IMR-90 (cell line): ENCODE measurements at regions not wholly inside any gene's neighbourhood (a gene's known extent, or its start where the extent isn't known, plus 50 kb on each side); places are given as distances from the start of the nearest gene placed in this dataset.

Experiments
- ATAC-seq: fragments of 200-7000 bp; cut with Tn5 transposase; 2 replicates; pipeline ENCODE4 v1.9.1; 2020; ENCODE audit warnings: low read depth, mild to moderate bottlenecking, moderate library complexity
- BruUV-seq: library from RNA; stranded (reverse); fragments of 400-500 nt; replicated peaks from 2 replicates; lab custom pipeline; 2021; lab: Mats Ljungman, UMichigan
- CTCF ChIA-PET: fragments of 300-600 bp; formaldehyde crosslinking; extraction: SDS; loops from one replicate; lab custom pipeline; 2021; ENCODE audit warnings: antibody characterized with exemption; lab: Yijun Ruan, JAX
- POLR2A ChIA-PET: fragments of 300-600 bp; sonication (Branson Sonifier 250); formaldehyde crosslinking; loops from one replicate; lab custom pipeline; 2022; ENCODE audit warnings: antibody characterized with exemption; ENCODE audit not compliant: unreplicated experiment; lab: Charles Lee
- DNase-seq: peaks from one replicate; pipeline ENCODE4 v3.0.0; 2013
- H2AFZ ChIP-seq: replicated peaks from 2 replicates; pipeline ENCODE3; 2013; ENCODE audit warnings: low read length, mild to moderate bottlenecking; ENCODE audit not compliant: poor library complexity
- H2AK5ac ChIP-seq: 2 replicates; pipeline ENCODE4 v1.6.1; 2013; ENCODE audit warnings: low read depth, low read length, inconsistent platforms
- H2AK9ac ChIP-seq: replicated peaks from 2 replicates; pipeline ENCODE3; 2013; ENCODE audit warnings: mild to moderate bottlenecking, low read depth, low read length, moderate library complexity; ENCODE audit not compliant: poor library complexity
- H2BK120ac ChIP-seq: 2 replicates; pipeline ENCODE4 v1.6.1; 2013; ENCODE audit warnings: low read depth, low read length, inconsistent platforms
- H2BK15ac ChIP-seq: 3 replicates; pipeline ENCODE4 v1.6.1; 2013; ENCODE audit warnings: low read depth, low read length, inconsistent platforms
- H2BK20ac ChIP-seq: 2 replicates; pipeline ENCODE4 v1.6.1; 2013; ENCODE audit warnings: low read depth, mild to moderate bottlenecking, inconsistent platforms, low read length, moderate library complexity
- H2BK5ac ChIP-seq: 2 replicates; pipeline ENCODE4 v1.6.1; 2013; ENCODE audit warnings: mild to moderate bottlenecking, low read depth, low read length, inconsistent platforms; ENCODE audit not compliant: poor library complexity, severe bottlenecking
- H3K14ac ChIP-seq: replicated peaks from 2 replicates; pipeline ENCODE4 v1.6.1; 2013; ENCODE audit warnings: low read depth, low read length, inconsistent platforms
- H3K18ac ChIP-seq: 2 replicates; pipeline ENCODE4 v1.6.1; 2013; ENCODE audit warnings: low read depth, low read length, control low read depth
- H3K23ac ChIP-seq: 2 replicates; pipeline ENCODE4 v1.6.1; 2013; ENCODE audit warnings: low read depth, low read length, inconsistent platforms
- H3K27ac ChIP-seq: 2 replicates; pipeline ENCODE4 v1.5.1; 2013; ENCODE audit warnings: mild to moderate bottlenecking, control low read depth, low read length; ENCODE audit not compliant: insufficient read depth
- H3K27me3 ChIP-seq: 2 replicates; pipeline ENCODE4 v1.6.1; 2013; ENCODE audit warnings: low read length; ENCODE audit not compliant: control insufficient read depth, insufficient read depth
- H3K36me3 ChIP-seq: 2 replicates; pipeline ENCODE4 v1.6.1; 2013; ENCODE audit warnings: low read length, mixed read lengths; ENCODE audit not compliant: control insufficient read depth, insufficient read depth
- H3K4ac ChIP-seq: 2 replicates; pipeline ENCODE4 v1.6.1; 2013; ENCODE audit warnings: low read depth, low read length, inconsistent platforms
- H3K4me1 ChIP-seq: 2 replicates; pipeline ENCODE4 v1.6.1; 2013; ENCODE audit warnings: low read length, mixed read lengths; ENCODE audit not compliant: control insufficient read depth, insufficient read depth
- H3K4me2 ChIP-seq: 2 replicates; pipeline ENCODE4 v1.6.1; 2013; ENCODE audit warnings: low read depth, mild to moderate bottlenecking, control low read depth, low read length, moderate library complexity
- H3K4me3 ChIP-seq: 2 replicates; pipeline ENCODE4 v1.5.1; 2013; ENCODE audit warnings: low read depth, mild to moderate bottlenecking, control low read depth, low read length, moderate library complexity; ENCODE audit not compliant: insufficient read depth
- H3K56ac ChIP-seq: 2 replicates; pipeline ENCODE4 v1.6.1; 2013; ENCODE audit warnings: low read length, inconsistent platforms; ENCODE audit not compliant: insufficient read depth; ENCODE audit errors: extremely low read depth
- H3K79me1 ChIP-seq, 2 experiments: 2 replicates each; pipeline ENCODE4 v1.6.1; 2013; ENCODE audit warnings: low read length in 2 of 2, inconsistent platforms in 1 of 2, low read depth in 1 of 2
- H3K9ac ChIP-seq: 2 replicates; pipeline ENCODE4 v1.6.1; 2013; ENCODE audit warnings: low read depth, low read length, control low read depth
- H3K9me1 ChIP-seq: 2 replicates; pipeline ENCODE4 v1.6.1; 2013; ENCODE audit warnings: low read length, inconsistent platforms; ENCODE audit not compliant: insufficient read depth
- H3K9me3 ChIP-seq: 2 replicates; pipeline ENCODE4 v1.6.1; 2013; ENCODE audit warnings: low read length; ENCODE audit not compliant: control insufficient read depth, insufficient read depth
- H4K20me1 ChIP-seq: 2 replicates; pipeline ENCODE4 v1.6.1; 2013; ENCODE audit warnings: low read length, inconsistent platforms; ENCODE audit not compliant: insufficient read depth
- H4K5ac ChIP-seq: 2 replicates; pipeline ENCODE4 v1.6.1; 2013; ENCODE audit warnings: mild to moderate bottlenecking, low read depth, low read length, control low read depth
- H4K8ac ChIP-seq, 2 experiments: 2 replicates each; pipeline ENCODE4 v1.6.1; 2013; ENCODE audit warnings: low read depth in 2 of 2, low read length in 2 of 2, control low read depth in 1 of 2, inconsistent platforms in 1 of 2
- H4K91ac ChIP-seq: 2 replicates; pipeline ENCODE4 v1.6.1; 2013; ENCODE audit warnings: low read depth, low read length, inconsistent platforms; ENCODE audit not compliant: insufficient read depth
- BHLHE40 ChIP-seq: fragments of 150-350 bp; IDR thresholded peaks from 2 replicates; pipeline ENCODE4 v1.6.1; 2016; ENCODE audit warnings: mild to moderate bottlenecking, low read depth, low read length
- CEBPB ChIP-seq: IDR thresholded peaks from 2 replicates; pipeline ENCODE4 v1.6.1; 2012; ENCODE audit warnings: low read depth, low read length, improper control_type of control experiment
- CHD1 ChIP-seq: IDR thresholded peaks from 2 replicates; pipeline ENCODE4 v1.6.1; 2012; ENCODE audit warnings: low read depth, low read length, improper control_type of control experiment
- FOS ChIP-seq: fragments of 150-350 bp; IDR thresholded peaks from 2 replicates; pipeline ENCODE4 v1.6.1; 2016; ENCODE audit warnings: low read depth, low read length
- MAFK ChIP-seq: IDR thresholded peaks from 2 replicates; pipeline ENCODE4 v1.6.1; 2012; ENCODE audit warnings: low read depth, low read length, improper control_type of control experiment
- MAZ ChIP-seq: IDR thresholded peaks from 2 replicates; pipeline ENCODE4 v1.6.1; 2012; ENCODE audit warnings: low read depth, mild to moderate bottlenecking, low read length, improper control_type of control experiment, moderate library complexity, borderline replicate concordance
- MXI1 ChIP-seq: IDR thresholded peaks from 2 replicates; pipeline ENCODE4 v1.6.1; 2012; ENCODE audit warnings: low read depth, mild to moderate bottlenecking, low read length, moderate library complexity, borderline replicate concordance
- NFE2L2 ChIP-seq: fragments of 150-350 bp; IDR thresholded peaks from 2 replicates; pipeline ENCODE4 v1.6.1; 2016; ENCODE audit warnings: low read depth, mild to moderate bottlenecking, low read length
- POLR2A ChIP-seq: IDR thresholded peaks from 2 replicates; pipeline ENCODE4 v1.6.1; 2012; ENCODE audit warnings: mild to moderate bottlenecking, low read depth, low read length
- RAD21 ChIP-seq: IDR thresholded peaks from 2 replicates; pipeline ENCODE4 v1.6.1; 2012; ENCODE audit warnings: low read length, improper control_type of control experiment
- RFX5 ChIP-seq: IDR thresholded peaks from 2 replicates; pipeline ENCODE4 v1.8.0; 2012; ENCODE audit warnings: low read depth, mild to moderate bottlenecking, low read length, moderate library complexity
- SMC3 ChIP-seq: fragments of 150-350 bp; IDR thresholded peaks from 2 replicates; pipeline ENCODE4 v1.6.1; 2016; ENCODE audit warnings: low read depth, mild to moderate bottlenecking, antibody characterized with exemption, low read length, moderate library complexity
- WGBS, 2 experiments: methylation state at CpG; one replicate each; pipeline versions ENCODE4 v1.1.5 to v1.1.7; 2013; ENCODE audit warnings: missing lambda C conversion rate in 2 of 2; ENCODE audit not compliant: insufficient read length in 1 of 2; ENCODE audit errors: extremely low coverage in 2 of 2; 5-methylcytosine and 5-hydroxymethylcytosine counted together
- dilution Hi-C: fragments of 300-500 bp; cut with HindIII; formaldehyde crosslinking; loops from one replicate; pipeline ENCODE4 v1.14.3; 2018; ENCODE audit warnings: low sequenced_read_pairs; ENCODE audit not compliant: unreplicated experiment
- in situ Hi-C: fragments of 300-500 bp; cut with MboI; formaldehyde crosslinking; loops from 3 replicates; pipeline ENCODE4 v1.14.3; 2019; ENCODE audit warnings: low sequenced_read_pairs, inconsistent platforms, mixed read lengths
- intact Hi-C: fragments of 100-400 bp; cut with micrococcal nuclease; formaldehyde crosslinking; loops from 2 replicates; pipeline ENCODE4 v1.10.0; 2022
- TF ChIP-seq, protein P1 (sequence below): conservative IDR thresholded peaks from 2 replicates; pipeline ENCODE4 v1.5.1; 2012; ENCODE audit warnings: mild to moderate bottlenecking, low read depth, low read length, improper control_type of control experiment
- TF ChIP-seq, protein P2 (sequence below): fragments of 150-350 bp; IDR thresholded peaks from 2 replicates; pipeline ENCODE4 v1.6.1; 2017; ENCODE audit warnings: mild to moderate bottlenecking, antibody characterized with exemption, low read length, low read depth
- TF ChIP-seq, protein P3 (sequence below): fragments of 150-350 bp; IDR thresholded peaks from 2 replicates; pipeline ENCODE4 v1.6.1; 2016; ENCODE audit warnings: low read depth, mild to moderate bottlenecking, low read length, moderate library complexity, borderline replicate concordance

DNA sequence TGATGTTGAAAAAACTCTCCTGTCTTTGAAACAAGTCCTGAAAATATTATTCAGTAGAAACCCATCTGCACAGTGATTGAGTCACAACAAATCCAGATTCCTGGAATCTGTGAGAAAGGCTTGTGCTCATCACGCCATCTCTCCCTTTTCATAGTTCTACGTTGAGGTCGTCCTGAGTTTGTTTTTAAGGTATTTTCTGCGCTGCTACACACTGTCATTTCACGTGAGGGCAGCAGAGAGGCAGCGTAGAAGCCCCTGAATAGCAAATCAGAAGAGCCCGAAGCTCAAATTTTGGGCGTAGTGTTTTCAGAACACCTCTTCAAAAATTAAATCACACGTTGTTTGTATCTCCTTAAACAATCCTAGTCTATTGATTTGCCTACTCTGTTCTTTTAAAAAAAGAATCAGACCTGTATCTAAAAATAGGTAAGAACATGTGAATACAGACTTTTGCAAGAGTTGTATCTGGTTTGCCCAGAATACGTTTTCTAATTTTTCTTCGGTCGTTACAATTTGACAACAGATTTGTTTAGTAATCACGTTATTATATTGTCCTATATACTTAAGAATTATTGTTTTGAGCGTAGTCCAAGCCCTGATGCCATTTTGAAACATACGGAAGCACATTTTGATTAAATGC, 61.6 kb upstream of the SLC38A11 start:
- CTCF ChIA-PET, result interaction anchor here (0.6 to 5.4 kb wide), 15 partner anchors 11 to 281 kb away, joined by 3 to 99 read pairs (median 4); partner anchors contain the start of genes SCN2A and SCN3A
- Histone ChIP-seq H3K4me3 (no peak overlapping the region), H2AK5ac (no peak overlapping the region), H4K8ac (no peak overlapping the region), H3K79me1 (no peaks in the 10 kb centered on the region), H3K27ac (no peak overlapping the region), H3K27me3 (peaks cover 3% of the 10 kb centered on the region; the same call in 1 of the 2 replicates), H3K56ac (no peak overlapping the region), H3K18ac (no peak overlapping the region), H2BK20ac (no peak overlapping the region), H3K9ac (no peak overlapping the region), H3K4me1 (no peaks in the 10 kb centered on the region), H3K23ac (no peak overlapping the region), H3K9me1 (no peaks in the 10 kb centered on the region), H3K36me3 (no peaks in the 10 kb centered on the region), H3K9me3 (no peaks in the 10 kb centered on the region), H2AK9ac (no peak overlapping the region), H2BK5ac (no peak overlapping the region), H4K20me1 (no peaks in the 10 kb centered on the region), H4K5ac (no peak overlapping the region), H2BK120ac (no peak overlapping the region), H3K4ac (no peak overlapping the region), H3K4me2 (no peak overlapping the region), H2AFZ (no peak overlapping the region), H3K14ac (no peak overlapping the region), H4K91ac (no peak overlapping the region), H2BK15ac (no peak overlapping the region)
- WGBS, 2 experiments, result 20% methylated on average over 1 of the region's 15 CpGs; no CpG with 5 or more reads in 1 of the 2 experiments
- in situ Hi-C loops (loop anchor here (25.0 kb wide), 1 partner anchor 280 kb away; no protein-coding TSS in a partner anchor), dilution Hi-C loops (no loop called here), intact Hi-C loops (loop anchor here (2.0 to 5.0 kb wide), 2 partner anchors 275 to 280 kb away; no protein-coding TSS in a partner anchor)
- ATAC-seq (peak; percentile 95), DNase-seq (peak; percentile 65)
- POLR2A ChIA-PET, result interaction anchor here (0.8 kb wide), 1 partner anchor 187 kb away, joined by 6 read pairs; the partner anchor contains the start of gene SCN3A
- BruUV-seq, result no TSS peak
- TF ChIP-seq POLR2A, result no peak
- no peak for TF ChIP-seq MAZ
- TF ChIP-seq, protein P1, sequence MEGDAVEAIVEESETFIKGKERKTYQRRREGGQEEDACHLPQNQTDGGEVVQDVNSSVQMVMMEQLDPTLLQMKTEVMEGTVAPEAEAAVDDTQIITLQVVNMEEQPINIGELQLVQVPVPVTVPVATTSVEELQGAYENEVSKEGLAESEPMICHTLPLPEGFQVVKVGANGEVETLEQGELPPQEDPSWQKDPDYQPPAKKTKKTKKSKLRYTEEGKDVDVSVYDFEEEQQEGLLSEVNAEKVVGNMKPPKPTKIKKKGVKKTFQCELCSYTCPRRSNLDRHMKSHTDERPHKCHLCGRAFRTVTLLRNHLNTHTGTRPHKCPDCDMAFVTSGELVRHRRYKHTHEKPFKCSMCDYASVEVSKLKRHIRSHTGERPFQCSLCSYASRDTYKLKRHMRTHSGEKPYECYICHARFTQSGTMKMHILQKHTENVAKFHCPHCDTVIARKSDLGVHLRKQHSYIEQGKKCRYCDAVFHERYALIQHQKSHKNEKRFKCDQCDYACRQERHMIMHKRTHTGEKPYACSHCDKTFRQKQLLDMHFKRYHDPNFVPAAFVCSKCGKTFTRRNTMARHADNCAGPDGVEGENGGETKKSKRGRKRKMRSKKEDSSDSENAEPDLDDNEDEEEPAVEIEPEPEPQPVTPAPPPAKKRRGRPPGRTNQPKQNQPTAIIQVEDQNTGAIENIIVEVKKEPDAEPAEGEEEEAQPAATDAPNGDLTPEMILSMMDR, result peak; percentile 70
- no peak for TF ChIP-seq BHLHE40
- TF ChIP-seq, protein P2, sequence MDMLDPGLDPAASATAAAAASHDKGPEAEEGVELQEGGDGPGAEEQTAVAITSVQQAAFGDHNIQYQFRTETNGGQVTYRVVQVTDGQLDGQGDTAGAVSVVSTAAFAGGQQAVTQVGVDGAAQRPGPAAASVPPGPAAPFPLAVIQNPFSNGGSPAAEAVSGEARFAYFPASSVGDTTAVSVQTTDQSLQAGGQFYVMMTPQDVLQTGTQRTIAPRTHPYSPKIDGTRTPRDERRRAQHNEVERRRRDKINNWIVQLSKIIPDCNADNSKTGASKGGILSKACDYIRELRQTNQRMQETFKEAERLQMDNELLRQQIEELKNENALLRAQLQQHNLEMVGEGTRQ, result no peak
- TF ChIP-seq CHD1, result no peak
- TF ChIP-seq CEBPB, result no peak
- TF ChIP-seq FOS, result no peak
- TF ChIP-seq, protein P3, sequence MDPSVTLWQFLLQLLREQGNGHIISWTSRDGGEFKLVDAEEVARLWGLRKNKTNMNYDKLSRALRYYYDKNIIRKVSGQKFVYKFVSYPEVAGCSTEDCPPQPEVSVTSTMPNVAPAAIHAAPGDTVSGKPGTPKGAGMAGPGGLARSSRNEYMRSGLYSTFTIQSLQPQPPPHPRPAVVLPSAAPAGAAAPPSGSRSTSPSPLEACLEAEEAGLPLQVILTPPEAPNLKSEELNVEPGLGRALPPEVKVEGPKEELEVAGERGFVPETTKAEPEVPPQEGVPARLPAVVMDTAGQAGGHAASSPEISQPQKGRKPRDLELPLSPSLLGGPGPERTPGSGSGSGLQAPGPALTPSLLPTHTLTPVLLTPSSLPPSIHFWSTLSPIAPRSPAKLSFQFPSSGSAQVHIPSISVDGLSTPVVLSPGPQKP, result no peak
- no peak for TF ChIP-seq RFX5
- peak; percentile 65 for TF ChIP-seq RAD21
- TF ChIP-seq NFE2L2, result no peak
- peak; percentile 52 for TF ChIP-seq SMC3
- TF ChIP-seq MXI1, result no peak
- TF ChIP-seq MAFK, result no peak
